Caco-2 (cell line): ENCODE measurements at regions not wholly inside any gene's neighbourhood (a gene's known extent, or its start where the extent isn't known, plus 50 kb on each side); places are given as distances from the start of the nearest gene placed in this dataset.
"Not testable (repeated sequence)": the region's sequence is repeated elsewhere in the genome, so short reads cannot be mapped to it uniquely, and the experiment has no call there.

ENCODE experiments used
- BruUV-seq: library from RNA; stranded (reverse); fragments of 400-500 nt; replicated peaks from 2 replicates; lab custom pipeline; 2021; lab: Mats Ljungman, UMichigan
- CTCF ChIA-PET: fragments of 300-600 bp; sonication (Branson Sonifier 250); formaldehyde crosslinking; loops from one replicate; lab custom pipeline; 2022; ENCODE audit warnings: antibody characterized with exemption; lab: Charles Lee
- POLR2A ChIA-PET: fragments of 300-600 bp; sonication (Branson Sonifier 250); formaldehyde crosslinking; loops from one replicate; lab custom pipeline; 2022; ENCODE audit warnings: antibody characterized with exemption; lab: Charles Lee
- DNase-seq, 2 experiments: peaks; one replicate each; pipeline versions ENCODE4 v3.0.0 to v3.0.0-alpha.2; 2020 to 2022
- H3K27me3 ChIP-seq: replicated peaks from 2 replicates; pipeline ENCODE4 v1.6.0; 2011; ENCODE audit warnings: low read length; ENCODE audit not compliant: control insufficient read depth, insufficient read depth
- H3K36me3 ChIP-seq: 2 replicates; pipeline ENCODE4 v1.5.1; 2011; ENCODE audit warnings: low read length; ENCODE audit not compliant: control insufficient read depth, insufficient read depth
- H3K4me1 ChIP-seq: fragments of 250-450 bp; sonication (Bioruptor Pico); 2 replicates; pipeline ENCODE4 v1.5.1; 2020; ENCODE audit warnings: mild to moderate bottlenecking
- H3K4me3 ChIP-seq: 2 replicates; pipeline ENCODE4 v1.5.1; 2011; ENCODE audit warnings: low read depth, mild to moderate bottlenecking, control low read depth, low read length
- H3K9me3 ChIP-seq: fragments of 250-450 bp; sonication (Bioruptor Pico); 2 replicates; pipeline ENCODE4 v1.5.1; 2020; ENCODE audit warnings: mild to moderate bottlenecking, moderate library complexity
- H3K27ac Mint-ChIP-seq: one replicate; pipeline ENCODE4 v1.8.0; 2022; ENCODE audit warnings: mixed read lengths; ENCODE audit not compliant: unreplicated experiment
- H3K27me3 Mint-ChIP-seq: one replicate; pipeline ENCODE4 v1.8.0; 2022; ENCODE audit warnings: mixed read lengths; ENCODE audit not compliant: insufficient read depth, unreplicated experiment
- H3K36me3 Mint-ChIP-seq: one replicate; pipeline ENCODE4 v1.8.0; 2022; ENCODE audit warnings: mild to moderate bottlenecking, mixed read lengths; ENCODE audit not compliant: insufficient read depth, unreplicated experiment
- H3K4me1 Mint-ChIP-seq: one replicate; pipeline ENCODE4 v1.8.0; 2022; ENCODE audit warnings: low read depth, mixed read lengths; ENCODE audit not compliant: unreplicated experiment
- H3K4me3 Mint-ChIP-seq: one replicate; pipeline ENCODE4 v1.8.0; 2022; ENCODE audit warnings: mild to moderate bottlenecking, moderate library complexity, mixed read lengths; ENCODE audit not compliant: unreplicated experiment
- H3K9me3 Mint-ChIP-seq: one replicate; pipeline ENCODE4 v1.8.0; 2022; ENCODE audit warnings: mixed read lengths; ENCODE audit not compliant: unreplicated experiment
- CTCF ChIP-seq, 2 experiments: fragments of 200-600 bp in 1 of 2; IDR thresholded peaks; 1 replicate in 1 of 2; 2 replicates in 1 of 2; pipeline versions ENCODE4 v1.5.1 to v1.8.0; 2011 to 2022; ENCODE audit warnings: antibody characterized with exemption in 1 of 2, control low read depth in 1 of 2, inconsistent platforms in 1 of 2, low read depth in 1 of 2, low read length in 1 of 2, mild to moderate bottlenecking in 1 of 2, moderate library complexity in 1 of 2; ENCODE audit not compliant: insufficient read depth in 1 of 2, severe bottlenecking in 1 of 2, unreplicated experiment in 1 of 2
- intact Hi-C: fragments of 100-400 bp; cut with micrococcal nuclease; formaldehyde crosslinking; loops from one replicate; pipeline ENCODE4 v1.10.0; 2022; ENCODE audit not compliant: unreplicated experiment

GRCh38 chr17:70379945-70380344 lies 210.6 kb downstream of the KCNJ2 start:
- H3K27me3 Mint-ChIP-seq, result no peaks in the 10 kb centered on the region

GRCh38 chr17:70381916-70382315 lies 212.6 kb downstream of the KCNJ2 start:
- H3K9me3 ChIP-seq, intact Hi-C loops, H3K4me1 ChIP-seq, BruUV-seq, CTCF ChIA-PET, H3K36me3 ChIP-seq, DNase-seq, H3K4me1 Mint-ChIP-seq, POLR2A ChIA-PET, H3K4me3 Mint-ChIP-seq, H3K9me3 Mint-ChIP-seq, H3K27ac Mint-ChIP-seq, H3K27me3 Mint-ChIP-seq, H3K4me3 ChIP-seq, H3K27me3 ChIP-seq, H3K36me3 Mint-ChIP-seq: not testable (repeated sequence)

More at GRCh38 chr17:70379945-70380344, 210.6 kb downstream of the KCNJ2 start:
- Mint-ChIP-seq H3K4me1 (no peaks in the 10 kb centered on the region), H3K9me3 (no peaks in the 10 kb centered on the region), H3K4me3 (no peak overlapping the region), H3K36me3 (no peaks in the 10 kb centered on the region), H3K27ac (no peak overlapping the region)
- ChIA-PET CTCF (no interaction called here), POLR2A (no interaction called here)
- Histone ChIP-seq H3K27me3 (no peaks in the 10 kb centered on the region), H3K4me3 (no peak overlapping the region), H3K4me1 (no peaks in the 10 kb centered on the region), H3K9me3 (no peaks in the 10 kb centered on the region), H3K36me3 (no peaks in the 10 kb centered on the region)
- BruUV-seq, result no TSS peak
- no peak for TF ChIP-seq CTCF (IDR thresholded peaks at IDR 0.05; ENCODE audit: insufficient read depth in 1 of 2, low read depth in 1 of 2, low read length in 1 of 2, severe bottlenecking in 1 of 2, unreplicated experiment in 1 of 2)
- intact Hi-C loops, result no loop called here
- DNase-seq, result no peak

GRCh38 chr17:70388326-70388725 lies 219.0 kb downstream of the KCNJ2 start:
- no peaks in the 10 kb centered on the region for H3K27me3 ChIP-seq
- H3K9me3 Mint-ChIP-seq, result no peaks in the 10 kb centered on the region
- ChIA-PET POLR2A (no interaction called here), CTCF (no interaction called here)
- no peak overlapping the region for H3K27ac Mint-ChIP-seq
- H3K36me3 ChIP-seq, result no peaks in the 10 kb centered on the region
- no peaks in the 10 kb centered on the region for H3K4me1 Mint-ChIP-seq
- no peak overlapping the region for H3K4me3 Mint-ChIP-seq
- no peaks in the 10 kb centered on the region for H3K4me1 ChIP-seq
- H3K9me3 ChIP-seq, result no peaks in the 10 kb centered on the region
- no TSS peak for BruUV-seq
- H3K36me3 Mint-ChIP-seq, result no peaks in the 10 kb centered on the region
- no peak for DNase-seq
- TF ChIP-seq CTCF (IDR thresholded peaks at IDR 0.05; ENCODE audit: insufficient read depth in 1 of 2, low read depth in 1 of 2, low read length in 1 of 2, severe bottlenecking in 1 of 2, unreplicated experiment in 1 of 2), result no peak
- no peaks in the 10 kb centered on the region for H3K27me3 Mint-ChIP-seq
- H3K4me3 ChIP-seq, result no peak overlapping the region
- intact Hi-C loops, result no loop called here

- H3K4me1 Mint-ChIP-seq, H3K27ac Mint-ChIP-seq, H3K36me3 Mint-ChIP-seq, POLR2A ChIA-PET, BruUV-seq, H3K27me3 ChIP-seq, H3K4me3 Mint-ChIP-seq, H3K9me3 ChIP-seq, DNase-seq, CTCF ChIA-PET, intact Hi-C loops, H3K4me3 ChIP-seq, H3K4me1 ChIP-seq, H3K27me3 Mint-ChIP-seq, H3K36me3 ChIP-seq, H3K9me3 Mint-ChIP-seq: not testable (repeated sequence)
These were observed 220.0 kb downstream of the KCNJ2 start for GRCh38 chr17:70389232-70389757.
